Lung (tissue), 11 donors: ENCODE measurements at regions not wholly inside any gene's neighbourhood (a gene's known extent, or its start where the extent isn't known, plus 50 kb on each side); places are given as distances from the start of the nearest gene placed in this dataset.

Experiments used
- ATAC-seq: fragments of 200-7000 bp; cut with Tn5 transposase; one replicate; pipeline ENCODE4 v1.9.1; 2020; ENCODE audit warnings: moderate number of reproducible peaks; ENCODE audit not compliant: insufficient read depth, low FRiP score
- DNase-seq, 3 donors: peaks; one replicate each; pipeline ENCODE4 v3.0.0-alpha.2; 2013 to 2017
- H3K27ac ChIP-seq, 2 donors: one replicate each; pipeline ENCODE4 v1.5.1; 2013; ENCODE audit warnings: mild to moderate bottlenecking in 2 of 2, moderate library complexity in 2 of 2, control low read depth in 1 of 2, inconsistent platforms in 1 of 2, low read depth in 1 of 2, low read length in 1 of 2
- H3K27me3 ChIP-seq, 3 donors: one replicate each; pipeline ENCODE4 v1.5.1; 2013; ENCODE audit warnings: low read length in 2 of 3; ENCODE audit not compliant: control insufficient read depth in 3 of 3, insufficient read depth in 3 of 3
- H3K36me3 ChIP-seq, 4 donors: one replicate each; pipeline ENCODE4 v1.5.1; 2013; ENCODE audit warnings: low read length in 4 of 4, mild to moderate bottlenecking in 1 of 4, moderate library complexity in 1 of 4; ENCODE audit not compliant: control insufficient read depth in 4 of 4, insufficient read depth in 4 of 4
- H3K4me1 ChIP-seq, 5 donors: one replicate each; pipeline ENCODE4 v1.5.1; 2013; ENCODE audit warnings: low read length in 5 of 5, mild to moderate bottlenecking in 2 of 5, moderate library complexity in 1 of 5; ENCODE audit not compliant: control insufficient read depth in 5 of 5, insufficient read depth in 5 of 5
- H3K4me3 ChIP-seq: one replicate; pipeline ENCODE4 v1.5.1; 2013; ENCODE audit warnings: mild to moderate bottlenecking, control low read depth, moderate library complexity
- H3K9ac ChIP-seq, 2 donors: one replicate each; pipeline ENCODE4 v1.5.1; 2013; ENCODE audit warnings: low read length in 2 of 2, control low read depth in 1 of 2; ENCODE audit not compliant: insufficient read depth in 1 of 2
- H3K9me3 ChIP-seq, 4 donors: one replicate each; pipeline ENCODE4 v1.5.1; 2013; ENCODE audit warnings: low read length in 3 of 4, mild to moderate bottlenecking in 1 of 4, moderate library complexity in 1 of 4; ENCODE audit not compliant: control insufficient read depth in 4 of 4, insufficient read depth in 3 of 4
- CTCF ChIP-seq: IDR thresholded peaks from 2 replicates; pipeline ENCODE4 v1.5.1; 2012; ENCODE audit warnings: mild to moderate bottlenecking; ENCODE audit errors: control extremely low read depth, extremely low read depth
- whole genome bisulfite sequencing, 2 donors: extraction: QIAGEN DNeasy Blood & Tissue Kit; methylation state at CpG; one replicate each; pipeline ENCODE4 v1.1.7; 2013; 5-methylcytosine and 5-hydroxymethylcytosine counted together
- donor health status: control.
- donor health status: control.
- donor health status: Bipolar disorder and iron deficiency.
- donor health status: healthy.
- donor health status: DM: yes; HTN: yes; CAD: no.

DNA sequence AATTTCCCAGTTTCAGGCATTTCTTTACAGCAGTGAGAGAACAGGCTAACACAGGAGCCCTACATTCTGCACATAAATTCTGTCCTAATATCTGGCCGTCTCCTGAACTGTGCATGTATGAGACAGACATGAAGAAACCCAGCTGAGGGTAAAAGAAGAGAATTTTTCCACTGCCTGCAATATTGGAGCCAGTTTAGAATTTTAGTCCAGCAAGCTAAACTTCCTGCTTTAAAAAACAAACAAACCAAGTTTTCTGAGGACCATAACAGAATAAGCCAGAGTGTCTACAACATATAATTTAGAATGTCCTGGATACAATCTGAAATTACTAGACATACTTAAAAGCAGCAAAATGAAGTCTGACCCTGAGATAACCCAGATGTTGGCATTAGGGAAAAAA, 215.1 kb upstream of the KLHL29 start:
- DNase-seq (peak in 2 of 3 donors; percentile 79 to 82), ATAC-seq (no peak)
- Histone ChIP-seq H3K36me3 (no peaks in the 10 kb centered on the region), H3K4me3 (no peak overlapping the region), H3K27ac (no peak overlapping the region), H3K4me1 (peaks cover 0 to 11% (median 5%) of the 10 kb centered on the region in 5 donors), H3K27me3 (no peaks in the 10 kb centered on the region), H3K9me3 (peaks cover 0 to 4% (median 0%) of the 10 kb centered on the region in 4 donors), H3K9ac (no peak overlapping the region)
- no peak for TF ChIP-seq CTCF
- 55 to 82% methylated on average over 1 of the region's 1 CpG for WGBS, 2 donors

GRCh38 chr2:23171108-23171507, 213.9 kb upstream of the KLHL29 start:
- no peak overlapping the region for H3K27ac ChIP-seq
- H3K9ac ChIP-seq, result no peak overlapping the region
- DNase-seq (no peak), ATAC-seq (no peak)
- H3K36me3 ChIP-seq, result no peaks in the 10 kb centered on the region
- H3K4me3 ChIP-seq, result no peak overlapping the region
- H3K9me3 ChIP-seq, result peaks cover 0 to 4% (median 0%) of the 10 kb centered on the region in 4 donors
- no peak for TF ChIP-seq CTCF
- no peaks in the 10 kb centered on the region for H3K27me3 ChIP-seq
- peaks cover 0 to 11% (median 5%) of the 10 kb centered on the region in 5 donors for H3K4me1 ChIP-seq

DNA sequence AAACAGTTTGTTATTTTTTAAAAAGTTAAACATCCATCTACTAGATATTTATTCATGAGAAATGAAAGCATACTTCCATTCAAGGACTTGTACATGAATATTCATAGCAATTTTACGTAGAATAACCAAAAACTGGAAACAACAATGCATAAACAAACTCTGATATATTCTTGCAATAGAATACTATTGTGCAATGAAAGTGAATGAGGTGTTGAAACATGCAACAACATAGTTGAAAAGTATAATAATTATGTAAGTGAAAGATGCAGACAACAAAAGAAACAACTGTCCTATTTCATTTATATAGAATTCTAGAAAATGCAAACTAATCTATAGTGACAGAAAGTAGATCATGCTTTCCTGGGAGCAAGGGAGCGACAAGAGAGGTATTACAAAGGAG, 206.6 kb upstream of the KLHL29 start:
- H3K27me3 ChIP-seq, result no peaks in the 10 kb centered on the region
- ATAC-seq (no peak), DNase-seq (peak in 1 of 3 donors; percentile 57)
- no peak for TF ChIP-seq CTCF
- no peak overlapping the region for H3K4me3 ChIP-seq
- no peaks in the 10 kb centered on the region for H3K36me3 ChIP-seq
- peaks cover 0 to 2% (median 0%) of the 10 kb centered on the region in 4 donors for H3K9me3 ChIP-seq
- no peak overlapping the region for H3K9ac ChIP-seq
- no peaks in the 10 kb centered on the region for H3K4me1 ChIP-seq
- WGBS, 2 donors, result 76 to 90% methylated on average over 2 of the region's 2 CpGs
- no peak overlapping the region for H3K27ac ChIP-seq

GRCh38 chr2:23183733-23184132, 201.2 kb upstream of the KLHL29 start:
- TF ChIP-seq CTCF, result no peak
- 95 to 97% methylated on average over 4 of the region's 4 CpGs for WGBS, 2 donors
- peaks cover 0 to 5% (median under 1%) of the 10 kb centered on the region in 4 donors for H3K9me3 ChIP-seq

More at GRCh38 chr2:23183733-23184132, 201.2 kb upstream of the KLHL29 start:
- H3K4me3 ChIP-seq, result no peak overlapping the region
- ATAC-seq (no peak), DNase-seq (no peak)
- no peak overlapping the region for H3K9ac ChIP-seq
- H3K27ac ChIP-seq, result no peak overlapping the region
- no peaks in the 10 kb centered on the region for H3K4me1 ChIP-seq
- no peaks in the 10 kb centered on the region for H3K27me3 ChIP-seq
- no peaks in the 10 kb centered on the region for H3K36me3 ChIP-seq
